Loucy (cell line): ENCODE measurements at regions not wholly inside any gene's neighbourhood (a gene's known extent, or its start where the extent isn't known, plus 50 kb on each side); places are given as distances from the start of the nearest gene placed in this dataset.

Experiments used
- H2AFZ ChIP-seq: fragments of 200-600 bp; sonication (generic); 2 replicates; pipeline ENCODE4 v1.6.0; 2016; ENCODE audit warnings: antibody characterized with exemption, mild to moderate bottlenecking, low read length, moderate library complexity
- H3F3A ChIP-seq: fragments of 200-600 bp; 2 replicates; pipeline ENCODE4 v1.6.0; 2016; ENCODE audit warnings: antibody characterized with exemption, low read depth, mild to moderate bottlenecking
- H3K27me3 ChIP-seq: fragments of 200-600 bp; sonication (generic); 2 replicates; pipeline ENCODE4 v1.6.1; 2014; ENCODE audit warnings: low read length, mild to moderate bottlenecking; ENCODE audit not compliant: insufficient read depth, poor library complexity, severe bottlenecking
- H3K36me3 ChIP-seq: fragments of 200-600 bp; sonication (generic); 2 replicates; pipeline ENCODE4 v1.6.1; 2016; ENCODE audit warnings: low read length; ENCODE audit not compliant: insufficient read depth
- H3K4me1 ChIP-seq: fragments of 200-600 bp; sonication (generic); 2 replicates; pipeline ENCODE4 v1.5.1; 2014; ENCODE audit warnings: low read length, mild to moderate bottlenecking; ENCODE audit not compliant: insufficient read depth, poor library complexity, severe bottlenecking
- H3K4me2 ChIP-seq: fragments of 200-600 bp; sonication (generic); 2 replicates; pipeline ENCODE4 v1.6.0; 2014; ENCODE audit warnings: antibody characterized with exemption, low read length, low read depth, mild to moderate bottlenecking; ENCODE audit not compliant: poor library complexity, severe bottlenecking
- H3K4me3 ChIP-seq: fragments of 200-600 bp; sonication (generic); 2 replicates; pipeline ENCODE4 v1.5.1; 2014; ENCODE audit warnings: low read length, mild to moderate bottlenecking, mixed read lengths; ENCODE audit not compliant: poor library complexity, severe bottlenecking
- H3K79me2 ChIP-seq: fragments of 200-600 bp; sonication (generic); 2 replicates; pipeline ENCODE4 v1.6.1; 2014; ENCODE audit warnings: low read length; ENCODE audit not compliant: insufficient read depth
- H3K9ac ChIP-seq: fragments of 200-600 bp; sonication (generic); 2 replicates; pipeline ENCODE4 v1.6.0; 2014; ENCODE audit warnings: mild to moderate bottlenecking, low read depth, low read length, moderate library complexity; ENCODE audit not compliant: poor library complexity, severe bottlenecking
- H3K9me2 ChIP-seq: fragments of 200-600 bp; sonication (generic); replicated peaks from 2 replicates; pipeline ENCODE4 v1.6.1; 2016; ENCODE audit warnings: low read depth, low read length, mixed read lengths
- H3K9me3 ChIP-seq: fragments of 200-600 bp; sonication (generic); 2 replicates; pipeline ENCODE4 v1.6.1; 2014; ENCODE audit warnings: mild to moderate bottlenecking, antibody characterized with exemption, low read length, low read depth; ENCODE audit not compliant: insufficient read depth
- H4K20me1 ChIP-seq: fragments of 200-600 bp; sonication (generic); 2 replicates; pipeline ENCODE4 v1.6.0; 2014; ENCODE audit warnings: antibody characterized with exemption, low read length, mild to moderate bottlenecking; ENCODE audit not compliant: insufficient read depth, poor library complexity, severe bottlenecking
- EZH2phosphoT487 ChIP-seq: fragments of 200-600 bp; IDR thresholded peaks from 2 replicates; pipeline ENCODE4 v1.6.1; 2018; ENCODE audit warnings: antibody characterized with exemption, mild to moderate bottlenecking, moderate library complexity, borderline replicate concordance
- TF ChIP-seq, protein P1 (sequence below): fragments of 200-600 bp; sonication (generic); conservative IDR thresholded peaks from 2 replicates; pipeline ENCODE4 v1.5.1; 2014; ENCODE audit warnings: mild to moderate bottlenecking, antibody characterized with exemption, low read length

GRCh38 chr14:89477391-89477790, 60.4 kb upstream of the FOXN3 start:
- Histone ChIP-seq H3F3A (no peaks in the 10 kb centered on the region), H3K9me3 (no peaks in the 10 kb centered on the region), H3K27me3 (no peaks in the 10 kb centered on the region), H3K4me2 (no peak overlapping the region), H3K9me2 (no peaks in the 10 kb centered on the region), H3K9ac (no peak overlapping the region), H3K4me3 (no peak overlapping the region), H3K79me2 (no peaks in the 10 kb centered on the region), H3K36me3 (peaks cover 6% of the 10 kb centered on the region; the same call in 1 of the 2 replicates), H4K20me1 (no peaks in the 10 kb centered on the region), H2AFZ (no peak overlapping the region), H3K4me1 (no peaks in the 10 kb centered on the region)
- no peak for TF ChIP-seq EZH2phosphoT487
- TF ChIP-seq, protein P1, sequence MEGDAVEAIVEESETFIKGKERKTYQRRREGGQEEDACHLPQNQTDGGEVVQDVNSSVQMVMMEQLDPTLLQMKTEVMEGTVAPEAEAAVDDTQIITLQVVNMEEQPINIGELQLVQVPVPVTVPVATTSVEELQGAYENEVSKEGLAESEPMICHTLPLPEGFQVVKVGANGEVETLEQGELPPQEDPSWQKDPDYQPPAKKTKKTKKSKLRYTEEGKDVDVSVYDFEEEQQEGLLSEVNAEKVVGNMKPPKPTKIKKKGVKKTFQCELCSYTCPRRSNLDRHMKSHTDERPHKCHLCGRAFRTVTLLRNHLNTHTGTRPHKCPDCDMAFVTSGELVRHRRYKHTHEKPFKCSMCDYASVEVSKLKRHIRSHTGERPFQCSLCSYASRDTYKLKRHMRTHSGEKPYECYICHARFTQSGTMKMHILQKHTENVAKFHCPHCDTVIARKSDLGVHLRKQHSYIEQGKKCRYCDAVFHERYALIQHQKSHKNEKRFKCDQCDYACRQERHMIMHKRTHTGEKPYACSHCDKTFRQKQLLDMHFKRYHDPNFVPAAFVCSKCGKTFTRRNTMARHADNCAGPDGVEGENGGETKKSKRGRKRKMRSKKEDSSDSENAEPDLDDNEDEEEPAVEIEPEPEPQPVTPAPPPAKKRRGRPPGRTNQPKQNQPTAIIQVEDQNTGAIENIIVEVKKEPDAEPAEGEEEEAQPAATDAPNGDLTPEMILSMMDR = no peak

GRCh38 chr14:89476354-89476896, 59.4 kb upstream of the FOXN3 start:
- TF ChIP-seq, protein P1 = no peak
- TF ChIP-seq EZH2phosphoT487 = no peak
- Histone ChIP-seq H3K27me3 (no peaks in the 10 kb centered on the region), H4K20me1 (no peaks in the 10 kb centered on the region), H3K9ac (no peak overlapping the region), H3K79me2 (no peaks in the 10 kb centered on the region; the same call in 1 of the 2 replicates), H3K9me3 (no peaks in the 10 kb centered on the region), H3K4me2 (no peak overlapping the region), H3K36me3 (peaks cover 6% of the 10 kb centered on the region; the same call in 1 of the 2 replicates), H3K4me1 (no peaks in the 10 kb centered on the region), H3F3A (no peaks in the 10 kb centered on the region), H2AFZ (no peak overlapping the region), H3K9me2 (no peaks in the 10 kb centered on the region), H3K4me3 (no peak overlapping the region)

- no peaks in the 10 kb centered on the region for H3F3A ChIP-seq
- no peaks in the 10 kb centered on the region for H4K20me1 ChIP-seq
- H3K4me2 ChIP-seq = no peak overlapping the region
- no peak overlapping the region for H3K4me3 ChIP-seq
- peaks cover 4% of the 10 kb centered on the region; the same call in 1 of the 2 replicates for H3K36me3 ChIP-seq
- no peaks in the 10 kb centered on the region for H3K9me3 ChIP-seq
- TF ChIP-seq, protein P1 = no peak
- no peak for TF ChIP-seq EZH2phosphoT487
- H3K79me2 ChIP-seq = peaks cover 4% of the 10 kb centered on the region
- no peaks in the 10 kb centered on the region for H3K27me3 ChIP-seq
- H3K9ac ChIP-seq = no peak overlapping the region
- no peak overlapping the region for H2AFZ ChIP-seq
- peaks cover 8% of the 10 kb centered on the region for H3K4me1 ChIP-seq
- no peaks in the 10 kb centered on the region for H3K9me2 ChIP-seq
Observed at GRCh38 chr14:89474464-89474863, 57.4 kb upstream of the FOXN3 start.
